ENCODE measurements at regions not wholly inside any gene's neighbourhood (a gene's known extent, or its start where the extent isn't known, plus 50 kb on each side); places are given as distances from the start of the nearest gene placed in this dataset.
A peak's percentile ranks its signal among the peaks of the same experiment; 100 is the strongest.

DNA sequence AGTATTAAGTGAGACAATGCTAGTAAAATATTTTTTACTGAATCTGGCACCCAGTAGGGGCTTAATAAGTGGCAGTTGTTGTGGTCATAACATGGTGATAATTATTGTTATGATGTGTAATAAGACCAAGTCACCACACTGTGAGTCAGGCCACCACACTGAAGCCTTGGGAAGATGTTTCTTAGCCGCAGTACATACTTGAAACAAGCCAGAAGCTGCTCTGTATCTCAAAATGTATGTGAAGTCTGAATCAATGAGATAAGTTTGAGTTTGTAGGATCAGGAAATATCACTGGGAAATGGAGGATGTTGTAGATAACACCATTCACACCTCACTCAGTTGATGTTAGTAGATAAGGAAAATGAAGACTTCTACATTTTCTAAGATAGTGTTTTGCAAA is 51.3 kb upstream of the PTPN3 start:
- no peak for DNase-seq

DNA sequence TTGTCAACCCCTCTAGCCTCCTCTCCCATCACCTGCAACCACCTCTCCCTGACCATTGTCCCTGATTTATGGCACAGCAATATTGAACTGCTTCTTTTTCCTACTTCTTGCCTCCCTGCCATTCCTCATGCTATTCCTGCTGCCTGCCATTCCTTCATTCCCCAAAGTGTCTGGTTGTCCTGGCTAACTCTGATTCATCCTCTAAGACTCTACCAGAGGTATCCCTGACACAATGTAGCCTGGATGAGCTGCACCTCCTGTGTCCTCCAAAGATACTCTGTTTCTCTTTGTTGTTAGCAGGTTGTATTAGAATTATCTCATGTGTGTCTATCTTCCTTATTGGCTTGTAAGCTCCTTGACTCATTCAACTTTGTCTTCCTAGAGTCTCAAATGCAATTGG is 53.5 kb upstream of the PTPN3 start:
- DNase-seq: no peak

DNA sequence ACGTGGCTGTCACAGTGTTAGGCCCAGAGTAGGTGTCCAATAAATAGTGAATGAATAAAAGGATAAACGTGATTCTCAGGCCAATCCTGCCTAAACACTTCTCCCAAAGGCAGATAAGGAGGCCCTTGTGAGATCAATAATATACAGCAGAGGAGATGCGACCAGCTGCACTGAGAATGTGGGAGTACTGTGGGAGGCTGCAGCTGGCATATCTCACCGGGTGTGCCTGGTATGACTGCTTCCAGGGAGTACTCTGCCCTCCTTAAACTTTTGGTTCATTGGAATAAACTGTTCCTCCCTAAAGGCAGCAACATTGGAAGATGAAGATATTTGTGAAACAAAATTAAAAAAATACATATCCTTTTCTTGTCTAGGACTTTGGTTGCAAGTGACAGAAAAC is 57.1 kb upstream of the PTPN3 start:
- DNase-seq: no peak

DNA sequence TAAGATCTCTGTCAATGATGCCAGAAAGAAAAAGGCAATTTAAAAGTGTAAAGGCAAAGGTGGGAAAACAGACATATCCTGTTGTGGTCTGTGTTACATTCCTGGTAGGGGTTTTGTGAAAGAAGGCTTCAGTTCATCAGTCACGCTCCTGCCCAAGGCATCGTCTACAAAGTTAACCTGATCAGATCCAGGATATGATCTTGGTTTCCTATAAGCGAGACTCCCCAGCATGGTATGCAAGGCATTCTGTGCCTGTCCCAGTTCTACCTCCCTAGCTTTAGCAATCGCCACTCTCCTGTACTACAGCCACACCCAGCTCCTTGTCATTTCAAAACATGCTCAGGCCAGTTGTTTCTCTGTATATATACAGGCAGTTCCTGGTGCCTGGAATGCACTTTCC is 58.0 kb upstream of the PTPN3 start:
- DNase-seq: no peak

DNA sequence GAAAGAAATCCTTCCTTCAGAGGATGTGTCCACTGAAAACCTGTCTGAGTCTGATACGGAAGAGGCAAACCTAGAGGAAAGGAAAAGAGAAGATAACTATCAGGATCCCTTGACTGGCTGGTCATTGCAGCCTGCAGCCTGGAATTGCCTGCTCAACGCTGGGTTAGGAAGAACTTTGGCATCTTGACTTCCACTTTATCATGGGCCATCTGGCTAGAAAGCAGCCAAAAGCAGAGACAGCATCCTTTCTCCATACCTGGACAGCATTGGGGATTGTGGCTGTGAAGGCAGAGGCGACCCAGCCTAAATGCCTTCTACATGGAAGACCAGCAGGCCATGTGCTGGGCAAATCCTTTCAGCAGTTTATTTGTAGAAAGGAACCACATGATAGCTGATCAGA is 58.7 kb upstream of the PTPN3 start:
- DNase-seq: no peak

DNA sequence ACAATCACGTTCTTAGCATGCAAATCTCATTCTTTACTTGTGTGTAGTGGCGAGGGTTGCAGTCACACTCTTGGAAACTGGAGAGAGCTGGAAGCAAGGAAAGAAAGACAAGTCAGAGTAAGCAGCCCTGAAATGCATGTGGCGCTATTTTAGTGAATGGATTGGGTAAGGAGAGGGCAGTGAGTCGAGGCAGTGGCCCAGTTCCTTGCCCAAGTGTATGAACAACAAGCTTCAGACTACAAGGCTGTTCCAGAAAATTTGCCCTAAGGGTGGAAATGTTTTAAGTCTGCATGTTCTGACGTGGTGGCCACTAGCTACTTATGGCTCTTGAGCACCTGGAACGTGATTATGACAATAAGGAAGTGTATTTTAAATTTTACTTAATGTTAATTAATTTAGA is 59.4 kb upstream of the PTPN3 start:
- DNase-seq: no peak

DNA sequence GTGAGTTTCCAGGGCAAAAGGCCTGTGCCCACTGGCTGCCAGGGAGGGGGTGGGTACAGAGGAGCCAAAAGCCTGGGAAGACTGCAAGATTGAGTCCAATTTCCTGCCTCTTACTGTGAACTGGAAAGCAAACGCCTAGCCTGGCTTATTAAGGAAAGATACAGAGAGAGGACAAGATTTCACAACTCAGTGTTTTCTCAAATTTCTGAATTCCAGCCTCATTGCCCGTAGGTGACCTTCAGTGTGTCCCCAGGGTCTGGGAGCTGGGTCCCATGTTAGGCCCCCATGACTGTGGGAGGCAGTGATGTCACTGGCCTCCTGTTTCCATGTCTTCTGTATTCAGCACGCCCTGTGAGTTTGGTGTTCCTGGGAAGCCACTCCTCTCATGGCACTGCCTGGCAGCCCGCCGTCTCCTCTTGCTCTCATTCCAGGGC is 60.6 kb upstream of the PTPN3 start:
- DNase-seq: no peak

DNA sequence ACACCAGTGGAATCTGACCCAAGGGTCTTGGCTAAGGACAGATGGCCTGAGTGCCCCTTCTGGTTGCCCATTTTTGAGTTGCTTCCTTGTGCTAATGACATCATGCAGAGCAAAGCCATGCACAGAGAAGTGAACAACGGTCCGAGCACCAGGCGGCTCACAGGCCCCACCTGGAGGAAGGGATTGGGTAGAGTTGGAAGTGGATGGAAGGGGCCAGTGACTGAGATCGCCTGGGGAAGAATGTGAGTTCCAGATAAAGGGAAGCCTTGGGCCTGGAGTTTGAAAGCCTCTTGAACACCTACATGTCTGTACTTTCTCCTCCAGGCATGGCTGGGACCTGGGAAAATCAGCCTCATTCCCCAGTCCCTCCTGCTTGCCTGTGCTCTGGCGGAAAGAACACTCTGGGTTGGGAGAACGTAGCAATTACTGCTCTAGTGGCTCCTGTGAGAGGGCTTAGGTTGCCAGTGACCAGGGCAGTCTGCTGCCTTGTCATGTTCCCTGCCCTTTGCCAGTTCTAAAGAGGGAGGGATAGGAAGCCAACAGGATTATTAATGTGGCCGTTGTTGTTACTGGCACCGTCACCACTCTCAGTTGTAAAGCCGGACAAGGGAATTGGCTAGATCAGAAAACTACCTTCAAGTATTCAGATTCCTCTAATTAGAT is 62.5 kb upstream of the PTPN3 start:
- DNase-seq: no peak

DNA sequence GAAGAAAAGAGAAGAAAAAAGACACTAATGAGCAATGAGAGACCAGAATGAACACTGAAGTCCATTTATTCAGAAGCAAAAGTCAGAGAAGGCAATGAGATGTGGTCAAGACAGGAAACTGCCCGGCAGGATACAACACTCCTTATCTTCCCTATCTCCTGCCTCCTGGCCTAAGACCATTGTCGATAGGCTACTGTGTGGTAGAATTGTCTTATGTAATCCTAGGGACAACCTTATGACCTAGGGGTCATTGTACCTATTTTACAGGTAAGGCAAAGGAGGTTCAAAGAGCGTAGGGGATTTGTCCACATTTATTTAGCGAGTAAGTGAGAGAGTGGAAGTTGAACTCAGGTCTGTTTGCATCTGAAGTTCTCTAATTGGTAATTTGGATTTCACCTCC is 63.0 kb upstream of the PTPN3 start:
- DNase-seq: no peak

DNA sequence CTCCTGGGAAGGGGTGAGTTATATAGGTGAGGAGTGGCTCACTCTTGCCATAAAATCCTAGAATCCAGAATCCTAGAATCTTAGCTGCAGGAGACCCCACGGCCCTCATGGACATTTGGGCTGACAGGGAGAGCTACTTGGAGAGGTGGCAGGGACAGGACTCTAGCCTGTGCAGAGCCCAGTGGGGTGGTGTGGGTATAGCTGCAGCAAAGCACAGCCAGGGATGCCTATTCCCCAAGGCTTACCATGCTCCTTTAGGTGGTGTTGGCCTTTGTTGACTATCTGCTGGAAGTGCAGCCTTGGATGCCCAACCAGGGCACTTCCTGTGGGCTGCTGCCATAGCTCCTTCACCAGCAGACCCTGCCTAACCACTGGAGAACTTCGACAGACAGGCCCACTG is 70.0 kb upstream of the PTPN3 start:
- DNase-seq: no peak

DNA sequence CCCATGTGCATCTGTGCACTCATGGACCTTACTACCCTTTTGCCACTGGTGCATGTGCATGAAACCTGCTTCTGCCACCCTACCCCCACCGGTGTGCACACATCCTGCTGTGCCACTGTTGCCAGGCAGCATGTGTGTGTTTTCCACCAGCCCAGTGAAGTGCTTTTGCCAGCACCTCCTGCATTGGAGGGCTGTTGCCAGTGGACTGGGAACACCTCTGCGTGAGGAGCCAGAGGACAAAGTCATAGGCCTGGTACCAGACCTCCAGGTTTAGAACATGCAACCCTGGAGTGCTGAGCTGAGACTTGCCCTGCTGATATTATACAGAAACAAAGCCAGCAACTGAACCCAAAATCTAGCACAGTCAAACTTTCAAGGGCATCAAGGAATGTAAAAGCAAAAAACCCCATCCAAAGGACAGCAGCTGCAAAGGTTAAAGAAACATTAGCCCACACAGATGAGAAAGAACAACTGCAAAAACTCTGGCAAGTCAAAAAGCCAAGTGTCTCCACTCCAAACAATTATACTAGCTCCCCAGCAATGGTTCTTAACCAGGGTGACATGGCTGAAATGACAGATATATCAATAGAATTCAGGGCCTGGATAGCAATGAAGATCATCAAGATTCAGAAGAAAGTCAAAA is 70.6 kb upstream of the PTPN3 start:
- DNase-seq: no peak

DNA sequence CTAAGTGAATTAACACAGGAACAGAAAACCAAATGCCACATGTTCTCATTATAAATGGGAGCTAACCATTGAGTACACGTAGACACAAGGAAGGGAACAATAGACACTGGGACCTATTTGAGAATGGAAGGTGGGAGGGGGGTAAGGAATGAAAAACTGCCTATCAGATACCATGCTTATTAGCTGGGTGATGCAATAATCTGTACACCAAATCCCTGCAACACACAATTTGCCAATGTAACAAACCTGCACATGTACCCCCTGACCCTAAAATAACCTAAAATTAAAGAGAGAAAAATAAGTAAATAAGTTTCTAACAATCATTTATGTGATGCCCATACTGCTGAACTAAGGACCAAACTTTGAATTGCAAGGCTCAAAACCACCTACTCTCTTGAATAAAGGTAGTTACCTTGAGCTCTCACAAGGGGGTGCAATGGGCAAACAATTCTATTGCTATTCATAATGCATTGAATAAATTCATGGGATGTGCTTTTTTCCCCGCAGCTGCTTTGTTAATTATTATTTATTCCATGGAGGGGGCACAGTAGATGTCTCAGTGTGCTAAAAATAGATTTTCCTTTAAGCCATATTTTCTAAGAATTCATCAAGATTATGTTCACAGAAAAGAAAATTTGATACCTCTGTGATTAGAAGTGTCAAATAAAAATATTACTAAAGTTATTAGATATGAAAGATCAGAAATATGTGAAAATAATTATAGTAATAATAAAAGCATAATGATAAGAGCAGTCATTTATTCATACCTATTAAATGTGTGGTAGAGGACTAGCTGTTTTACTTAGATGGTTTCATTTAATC is 76.2 kb upstream of the PTPN3 start:
- DNase-seq: peak in 1 of 5 experiments; percentile 19

DNA sequence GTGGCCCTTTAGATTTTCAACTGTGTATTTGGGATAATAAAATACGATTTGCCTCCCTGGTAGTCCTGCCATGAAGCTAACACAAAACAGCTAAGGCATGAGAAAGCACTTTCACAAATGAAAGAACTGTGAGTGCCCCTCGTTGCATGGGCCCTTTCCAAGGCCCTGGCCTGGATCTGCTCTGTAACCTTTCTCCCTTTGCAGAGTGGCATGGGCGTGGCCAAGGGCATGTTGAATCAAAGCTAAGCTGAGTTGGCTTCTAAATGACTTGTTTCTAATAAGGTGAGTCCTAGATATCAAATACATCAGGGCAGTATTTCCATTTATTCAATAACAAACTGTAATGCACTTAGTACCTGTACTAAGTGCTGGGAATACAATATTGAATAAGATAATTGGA is 78.7 kb upstream of the PTPN3 start:
- no peak for DNase-seq

DNA sequence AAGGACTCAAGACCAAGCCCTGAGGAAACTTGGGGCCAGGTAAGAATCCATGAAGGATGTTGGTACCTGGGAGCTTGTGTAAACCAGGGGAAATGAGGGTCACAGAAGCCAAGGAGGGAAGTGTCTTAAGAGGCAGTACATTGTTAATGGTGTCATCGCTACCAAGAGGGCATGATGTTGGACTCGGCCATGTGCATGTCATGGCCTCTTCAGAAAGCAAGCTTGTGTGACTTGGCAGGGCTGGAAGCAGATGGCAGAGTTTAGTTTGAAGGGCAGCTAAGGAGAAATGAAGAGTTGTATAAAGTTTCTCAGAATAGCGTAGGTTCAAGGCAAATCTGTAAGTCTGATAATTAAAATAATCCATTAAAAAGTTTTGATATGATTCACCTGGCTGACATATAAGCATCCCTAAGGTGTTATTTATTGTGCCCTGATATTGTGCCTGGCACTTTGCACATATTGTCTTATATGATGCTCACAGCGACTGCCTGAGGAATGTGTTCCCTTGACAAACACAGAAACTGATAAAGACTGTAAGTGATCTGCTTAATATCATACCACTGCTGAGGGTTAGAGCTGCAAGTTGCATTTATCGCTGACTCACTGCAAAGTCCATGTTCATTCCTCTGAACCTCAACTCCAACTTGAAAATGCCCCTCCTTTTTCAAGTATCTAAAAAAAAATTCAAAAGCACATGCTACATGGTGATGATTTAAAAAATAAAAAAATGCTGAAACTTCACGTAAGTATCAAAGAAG is 81.3 kb upstream of the PTPN3 start:
- no peak for DNase-seq

DNA sequence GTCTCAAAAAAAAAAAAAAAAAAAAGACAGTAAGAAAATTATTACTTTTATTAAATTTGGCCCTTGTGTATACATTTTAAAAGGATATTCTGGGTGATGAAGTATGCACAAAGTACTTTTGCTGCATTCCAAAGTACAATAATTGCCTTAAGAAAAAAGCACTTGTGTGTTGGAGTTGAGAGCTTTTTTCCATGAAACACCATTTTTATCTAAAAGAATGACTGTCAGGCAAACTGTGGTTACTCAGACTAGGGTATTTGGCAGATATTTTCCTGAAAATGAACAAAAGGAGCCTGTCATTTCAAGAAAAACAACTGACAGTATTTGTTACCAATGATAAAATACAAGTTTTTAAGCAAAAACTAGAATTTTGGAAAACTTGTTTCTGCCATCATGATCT is 84.3 kb upstream of the PTPN3 start:
- no peak for DNase-seq

DNA sequence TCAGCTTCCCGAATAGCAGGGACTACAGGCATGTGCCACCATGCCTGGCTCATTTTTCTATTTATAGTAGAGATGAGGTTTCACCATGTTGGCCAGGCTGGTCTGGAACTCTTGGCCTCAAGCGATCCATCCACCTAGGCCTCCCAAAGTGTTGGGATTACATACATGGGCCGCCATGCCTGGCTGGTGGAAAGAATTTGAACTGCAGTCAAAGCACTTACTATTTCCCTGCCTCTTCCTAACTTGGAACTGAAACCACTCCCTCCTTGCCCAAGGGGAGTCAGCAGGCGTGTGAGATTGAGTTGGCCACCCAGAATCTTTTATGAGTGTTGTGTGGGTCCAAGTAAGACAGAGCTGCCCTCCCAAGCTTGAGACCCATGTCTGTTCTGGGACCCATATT is 86.1 kb upstream of the PTPN3 start:
- DNase-seq: no peak

DNA sequence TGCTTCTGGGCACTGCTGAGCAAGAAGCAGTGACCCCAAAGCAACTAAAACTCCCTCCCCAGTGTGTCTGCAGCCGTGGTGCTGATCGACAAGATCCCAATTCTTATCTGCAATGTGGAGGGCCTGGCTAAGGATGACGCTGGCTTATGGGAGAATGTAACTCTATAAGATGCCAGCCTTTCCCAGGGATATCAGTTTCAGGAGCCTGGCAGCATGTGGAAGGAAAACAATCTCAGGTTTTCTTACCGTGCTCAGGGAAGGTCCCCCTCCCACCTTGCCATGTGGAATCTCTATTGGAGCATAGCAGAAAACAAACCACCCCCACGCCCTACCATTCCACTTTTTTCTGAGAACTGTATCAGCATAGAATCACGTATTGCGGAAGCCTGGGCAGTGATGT is 87.7 kb upstream of the PTPN3 start:
- no peak for DNase-seq

DNA sequence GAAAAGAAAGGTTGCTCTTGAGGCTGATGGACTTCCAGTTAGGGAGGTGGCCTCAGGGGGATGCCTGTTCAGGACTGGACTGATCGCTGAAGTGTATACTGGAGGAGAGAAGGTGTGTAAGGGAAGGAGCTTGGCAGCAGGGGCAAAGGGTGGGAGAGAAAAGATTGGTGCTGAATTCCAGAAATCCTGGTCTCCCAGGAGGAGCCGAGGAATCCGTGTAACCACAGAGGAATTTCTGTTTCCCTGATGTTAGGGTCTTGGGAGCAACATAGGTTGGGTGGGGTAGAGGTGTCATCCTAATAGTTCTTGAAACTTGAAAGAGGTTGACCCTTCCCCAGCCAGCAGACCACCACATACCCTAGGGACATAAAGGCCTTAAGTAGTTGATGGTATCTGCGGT is 88.9 kb upstream of the PTPN3 start:
- no peak for DNase-seq

DNA sequence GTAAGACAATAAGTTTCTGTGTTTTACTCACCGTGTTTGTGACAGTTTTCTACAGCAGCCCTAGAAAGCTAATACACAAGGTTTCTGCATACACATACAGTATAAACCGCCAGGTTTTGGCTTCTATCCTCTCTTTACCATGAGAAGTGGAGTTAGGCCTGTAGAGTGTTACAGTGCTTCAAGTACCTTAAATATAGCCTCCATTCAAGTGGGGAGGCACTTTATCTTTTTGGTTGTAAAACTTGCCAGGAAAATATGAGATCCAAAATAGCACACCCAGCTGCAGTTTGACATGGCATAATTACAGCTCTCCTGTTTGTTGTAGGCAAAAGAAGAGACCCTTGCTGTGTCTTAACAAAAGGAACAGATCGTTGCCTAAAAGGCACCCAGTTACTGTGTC is 90.3 kb upstream of the PTPN3 start:
- DNase-seq: no peak

DNA sequence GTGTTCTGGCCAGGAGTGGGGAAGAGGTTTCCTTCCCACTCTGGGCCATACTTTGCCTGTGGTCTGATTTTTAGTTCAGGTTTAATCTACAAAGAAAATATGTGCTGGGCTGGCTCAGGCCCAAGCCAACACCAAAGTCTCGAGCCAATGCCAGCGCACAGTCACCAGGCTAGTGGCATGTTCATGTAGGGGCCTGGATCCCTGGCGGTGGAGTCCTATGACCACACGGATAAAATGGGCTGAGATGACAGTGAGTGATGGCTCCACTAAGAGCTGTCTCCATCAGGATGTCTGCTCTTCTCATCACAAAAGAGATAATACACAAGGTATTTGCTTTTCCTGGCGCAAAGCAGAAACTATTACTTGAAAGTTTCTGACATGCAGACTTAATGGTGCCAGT is 92.9 kb upstream of the PTPN3 start:
- DNase-seq: no peak

DNA sequence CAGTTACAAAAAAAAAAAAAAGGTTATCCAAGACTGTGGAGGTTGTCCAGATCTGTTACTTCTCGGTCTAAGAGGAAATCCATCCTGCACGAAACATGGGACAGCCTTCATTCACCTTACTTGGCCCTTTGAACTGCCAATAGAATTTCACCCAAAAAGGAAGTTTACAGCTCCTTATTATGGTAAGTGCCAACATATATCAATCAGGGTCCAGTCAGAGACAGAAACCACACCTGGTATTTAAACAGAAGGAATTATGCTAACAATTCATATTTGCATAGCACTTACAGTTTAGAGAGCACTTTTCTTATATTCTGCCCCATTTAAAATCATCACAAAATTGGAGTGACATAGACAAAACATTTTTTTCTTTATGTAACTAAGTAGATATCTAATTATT is 93.6 kb upstream of the PTPN3 start:
- no peak for DNase-seq

DNA sequence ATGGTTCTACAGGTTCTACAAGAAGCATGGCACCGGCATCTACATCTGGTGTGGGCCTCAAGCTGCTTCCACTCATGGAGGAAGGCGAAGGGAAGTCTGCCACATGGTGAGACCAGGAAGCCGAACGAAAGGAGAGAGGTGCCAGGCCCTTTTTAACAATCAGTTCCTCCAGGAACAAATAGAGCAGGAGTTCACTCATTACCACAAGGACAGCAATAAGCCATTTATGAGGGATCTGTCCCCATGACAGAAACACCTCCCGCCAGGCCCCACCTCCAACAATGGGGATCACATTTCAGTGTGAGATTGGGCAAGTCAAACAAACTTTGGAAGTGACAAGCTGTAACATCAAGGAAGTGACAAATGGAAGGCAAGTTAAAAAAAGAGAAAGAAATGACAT is 95.5 kb upstream of the PTPN3 start:
- DNase-seq: no peak

DNA sequence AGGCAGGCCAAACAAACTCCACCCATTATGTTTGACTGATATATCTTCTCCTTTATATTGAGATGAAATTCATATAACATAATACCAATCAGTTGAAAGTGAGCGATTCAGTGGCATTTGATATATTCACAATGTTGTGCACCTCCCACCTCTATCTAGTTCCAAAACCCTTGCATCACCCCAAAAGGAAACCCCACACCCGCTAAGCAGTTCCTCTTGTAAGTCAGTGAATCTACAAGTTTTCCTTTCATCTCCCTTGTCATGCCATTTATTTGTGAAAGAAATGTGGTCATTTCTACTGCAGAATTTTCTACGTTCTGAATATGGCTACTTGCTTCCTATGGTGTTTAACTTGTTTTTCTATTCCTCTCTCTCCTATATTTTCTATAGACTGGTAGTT is 99.4 kb upstream of the PTPN3 start:
- no peak for DNase-seq
